CD4-positive, alpha-beta T cell treated with Interferon alpha-2 for 1 hour (primary cell): ENCODE measurements at regions not wholly inside any gene's neighbourhood (a gene's known extent, or its start where the extent isn't known, plus 50 kb on each side); places are given as distances from the start of the nearest gene placed in this dataset.

Source experiments
- DNase-seq, 2 donors: peaks; one replicate each; pipeline ENCODE4 v3.0.0-alpha.2; 2020 to 2022

GRCh38 chr10:44049301-44050015 lies 335.4 kb downstream of the CXCL12 start:
- no peak for DNase-seq

DNA sequence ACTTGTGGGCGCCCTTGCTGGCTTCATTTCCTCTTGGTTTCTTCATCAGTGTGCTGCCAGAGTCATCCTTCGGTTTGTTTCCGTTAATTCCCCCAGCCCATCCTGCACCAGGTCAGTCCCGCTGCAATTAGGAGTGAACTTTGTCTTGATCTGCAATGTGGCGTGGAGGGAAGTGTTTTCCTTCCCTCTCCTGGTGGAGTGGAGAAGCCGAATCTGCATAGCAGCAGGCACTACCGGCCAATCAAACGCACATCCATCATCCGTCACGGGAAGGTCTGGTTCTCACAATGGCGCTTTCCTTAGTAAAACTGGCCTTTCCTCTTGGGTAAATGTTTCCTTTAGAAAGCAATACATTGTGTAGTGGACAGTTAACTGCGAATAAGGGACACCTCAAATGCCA lies 337.5 kb downstream of the CXCL12 start:
- no peak for DNase-seq

DNA sequence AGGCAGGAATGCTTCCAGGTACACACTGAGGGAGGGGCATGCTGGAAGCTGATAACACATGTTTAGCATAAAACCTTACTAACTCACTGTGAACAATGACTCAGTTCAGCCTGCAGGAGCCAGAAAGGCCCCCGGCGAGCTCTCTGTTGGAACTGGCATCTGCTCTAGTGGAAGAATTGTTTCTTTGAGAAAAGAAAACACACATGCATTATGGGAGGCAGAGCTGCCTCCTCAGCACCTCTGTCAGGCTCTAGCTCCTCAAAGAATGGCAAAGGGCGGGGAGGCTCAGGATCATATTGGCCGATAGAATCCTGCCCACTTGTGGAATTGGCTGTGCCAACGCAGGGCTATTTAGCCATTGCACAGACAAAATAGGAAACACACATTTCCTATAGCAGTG lies 338.3 kb downstream of the CXCL12 start:
- no peak for DNase-seq

GRCh38 chr10:44045020-44045419 lies 339.9 kb downstream of the CXCL12 start:
- DNase-seq: no peak

- DNase-seq: no peak
Measured at GRCh38 chr10:44044549-44044948, 340.3 kb downstream of the CXCL12 start.

GRCh38 chr10:44043646-44044375 lies 341.1 kb downstream of the CXCL12 start:
- no peak for DNase-seq

DNA sequence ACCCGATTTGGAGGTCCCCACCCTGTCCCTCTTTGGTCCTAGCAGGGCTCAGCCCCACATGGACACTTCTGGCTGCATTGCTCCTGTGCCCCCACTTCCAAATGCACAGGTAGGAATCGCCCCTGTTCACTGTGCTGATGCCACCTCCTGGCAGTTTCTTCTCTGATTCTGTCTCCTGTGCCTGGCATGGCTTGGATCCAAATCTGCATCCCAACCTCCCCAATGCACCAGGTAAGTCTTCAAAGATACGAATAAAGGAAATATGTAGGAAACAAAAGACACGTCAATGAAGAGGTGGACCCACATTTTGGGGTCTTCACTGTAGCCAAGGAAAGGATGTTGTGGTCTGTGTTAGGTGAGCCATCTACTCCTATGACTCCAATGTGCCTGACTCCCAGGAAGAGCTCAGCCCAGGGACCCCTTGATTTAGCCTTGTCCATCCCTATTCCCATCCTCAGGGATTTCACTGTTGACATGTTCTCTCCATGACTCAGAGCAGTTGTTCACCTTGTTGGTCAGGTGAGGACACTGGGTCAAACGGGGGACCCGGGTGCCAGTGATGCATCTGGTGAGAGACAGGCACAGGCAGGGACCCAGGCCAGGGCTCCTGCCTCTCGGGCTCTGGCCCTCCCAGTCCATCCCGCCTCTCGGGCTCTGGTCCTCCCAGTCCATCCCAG lies 341.8 kb downstream of the CXCL12 start:
- DNase-seq: no peak

DNA sequence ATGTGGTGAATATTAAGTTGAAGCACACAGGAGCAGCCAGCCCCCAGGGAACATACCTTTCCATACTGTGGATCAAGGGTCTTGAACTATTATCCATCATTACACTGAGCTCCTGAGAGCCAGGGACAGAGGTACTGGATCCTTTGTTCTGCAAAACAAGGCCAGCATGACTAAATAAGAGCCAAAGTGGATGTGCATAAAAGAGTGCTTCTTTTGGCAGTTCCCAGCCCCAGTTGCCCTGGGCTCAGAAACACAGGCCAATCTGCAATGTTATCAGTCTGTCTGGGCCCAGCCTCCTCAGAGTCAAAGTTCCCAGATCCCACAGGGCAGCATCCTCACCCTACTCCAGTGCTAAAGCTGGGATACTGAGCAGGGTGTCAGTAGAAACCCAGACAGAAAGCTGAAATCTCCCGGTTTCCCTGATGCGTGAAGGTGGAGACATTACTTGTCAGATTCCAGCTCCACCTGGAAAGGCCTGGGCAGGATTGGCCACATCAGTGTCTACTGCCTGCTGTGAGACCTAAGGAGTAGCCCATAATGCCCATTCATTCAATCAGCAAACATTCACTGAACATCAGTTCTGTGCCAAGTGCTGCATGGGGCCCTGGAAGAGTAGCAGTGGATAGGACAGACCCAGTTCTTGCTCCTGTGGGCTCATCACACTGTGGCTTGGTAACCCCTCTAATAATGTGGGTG lies 342.7 kb downstream of the CXCL12 start:
- no peak for DNase-seq

DNA sequence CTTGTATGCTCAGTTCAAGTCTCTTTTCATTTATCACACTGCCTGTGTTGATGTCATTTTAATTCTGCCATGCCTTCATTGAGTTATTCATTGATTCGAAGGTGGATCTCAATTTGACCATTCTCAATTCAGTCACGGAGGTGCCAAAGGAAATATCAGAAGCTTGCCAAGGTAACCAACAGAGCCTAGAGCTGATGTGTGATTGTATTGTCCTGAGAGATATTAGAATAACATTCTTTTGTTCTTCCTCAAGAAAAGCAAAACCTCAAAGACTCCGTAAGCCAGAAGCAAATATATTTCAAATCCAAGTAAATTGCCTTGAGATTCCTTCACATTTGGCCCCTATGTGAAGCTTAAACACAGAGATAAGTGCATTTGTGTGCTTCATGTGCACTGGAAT lies 345.3 kb downstream of the CXCL12 start:
- DNase-seq: no peak

DNA sequence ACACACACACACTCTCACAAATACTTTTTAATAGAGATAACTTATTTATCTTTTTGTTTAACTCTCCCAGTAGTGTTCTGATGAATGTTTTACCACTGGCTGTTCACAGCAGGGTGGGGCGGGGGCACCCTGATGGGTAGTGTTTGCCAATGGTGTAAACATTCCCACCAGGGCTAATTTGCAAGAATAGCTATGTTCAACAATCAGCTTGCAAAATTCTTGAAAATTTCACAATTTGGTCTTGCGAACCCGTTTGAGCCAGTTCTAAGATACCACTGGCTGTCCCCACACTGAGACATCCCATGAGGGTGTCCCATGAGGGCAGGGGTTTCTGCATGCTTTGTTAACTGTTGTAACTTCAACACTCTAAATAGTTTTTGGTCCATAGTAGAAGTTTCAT lies 348.5 kb downstream of the CXCL12 start:
- DNase-seq: no peak

- DNase-seq: no peak
Measured at GRCh38 chr10:44035474-44036197, 349.3 kb downstream of the CXCL12 start.

GRCh38 chr10:44034946-44035345 lies 350.0 kb downstream of the CXCL12 start:
- DNase-seq: no peak

DNA sequence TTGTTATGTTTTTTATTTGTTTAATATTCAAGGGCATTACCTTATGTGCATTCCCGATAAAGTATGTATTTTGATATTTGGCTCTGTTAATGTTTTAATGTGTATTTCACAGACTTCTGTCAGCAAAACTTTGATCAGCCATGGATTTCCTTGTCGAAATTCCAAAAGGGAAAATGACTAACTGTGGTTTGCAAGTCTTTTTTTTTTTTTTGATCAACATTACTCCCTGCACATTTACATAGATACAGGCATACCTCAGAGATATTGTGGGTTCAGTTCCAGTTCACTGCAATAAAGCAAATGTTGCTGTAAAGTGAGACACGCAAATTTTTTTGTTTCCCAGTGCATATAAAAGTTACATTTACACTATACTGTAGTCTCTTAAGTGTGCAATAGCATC lies 351.9 kb downstream of the CXCL12 start:
- no peak for DNase-seq

GRCh38 chr10:44032216-44032615 lies 352.7 kb downstream of the CXCL12 start:
- DNase-seq: no peak

GRCh38 chr10:44030738-44031137 lies 354.2 kb downstream of the CXCL12 start:
- no peak for DNase-seq

GRCh38 chr10:44030132-44030531 lies 354.8 kb downstream of the CXCL12 start:
- DNase-seq: peak; percentile 12 to 40

- DNase-seq: no peak
Measured at GRCh38 chr10:44028384-44029137, 356.3 kb downstream of the CXCL12 start.

DNA sequence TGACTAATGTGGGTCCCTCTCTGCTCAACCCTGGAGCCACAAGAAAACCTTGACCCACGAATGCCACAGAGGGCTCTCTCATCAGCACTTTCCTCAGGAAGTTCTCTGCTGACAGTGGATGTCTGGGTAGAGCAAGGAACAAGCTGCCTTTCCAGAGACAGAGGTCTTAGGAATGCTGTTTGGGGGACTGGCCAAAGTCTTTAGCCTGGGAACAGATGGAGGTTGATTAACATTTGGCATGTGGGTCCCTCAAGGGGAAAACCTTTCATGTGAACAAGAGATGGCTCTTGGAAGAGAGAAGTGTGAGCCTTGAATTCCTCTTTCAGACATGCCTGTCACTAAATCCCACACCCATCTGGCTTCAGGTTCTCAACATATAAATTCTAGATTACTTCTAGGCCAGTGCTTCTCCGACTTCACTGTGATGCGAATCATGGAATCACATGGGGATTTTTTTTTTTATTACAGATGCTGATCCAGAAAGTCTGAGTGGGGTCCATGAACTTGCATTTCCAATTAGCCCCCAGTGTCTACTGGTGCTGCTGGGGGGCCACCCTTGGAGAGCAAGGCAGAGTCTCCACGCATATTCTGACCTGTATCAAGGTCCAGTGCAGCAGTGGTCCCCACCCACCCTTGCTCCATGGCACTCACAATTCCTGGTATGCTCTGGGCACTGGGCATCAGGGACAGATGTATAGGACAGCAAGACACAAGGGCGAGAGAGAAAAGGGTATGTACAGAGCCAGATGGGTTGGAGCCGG lies 360.4 kb downstream of the CXCL12 start:
- no peak for DNase-seq

GRCh38 chr10:44023517-44023916 lies 361.4 kb downstream of the CXCL12 start:
- DNase-seq: no peak

GRCh38 chr10:44022203-44022602 lies 362.7 kb downstream of the CXCL12 start:
- no peak for DNase-seq
